Keratinocyte (primary cell): ENCODE measurements at regions not wholly inside any gene's neighbourhood (a gene's known extent, or its start where the extent isn't known, plus 50 kb on each side); places are given as distances from the start of the nearest gene placed in this dataset.

Experiments used
- DNase-seq: peaks from one replicate; pipeline ENCODE4 v3.0.0-alpha.2; 2011; ENCODE audit warnings: low read depth, missing footprints, low spot score
- FAIRE-seq: peaks from 2 replicates; lab custom pipeline; 2011; peaks lifted over from hg19 to GRCh38; lab: Jason Lieb, UNC
- H2AFZ ChIP-seq: 2 replicates; pipeline ENCODE4 v1.6.0; 2012; ENCODE audit warnings: low read length, control low read depth, inconsistent platforms; ENCODE audit not compliant: control insufficient read depth
- H3K27ac ChIP-seq: 2 replicates; pipeline ENCODE4 v1.5.1; 2011; ENCODE audit warnings: low read length; ENCODE audit not compliant: control insufficient read depth, insufficient read depth
- H3K27me3 ChIP-seq: 3 replicates; pipeline ENCODE4 v1.6.0; 2011; ENCODE audit warnings: low read length; ENCODE audit not compliant: control insufficient read depth, insufficient read depth; ENCODE audit errors: extremely low read depth
- H3K36me3 ChIP-seq, 2 experiments: 2 replicates in 1 of 2; 3 replicates in 1 of 2; pipeline ENCODE4 v1.5.1; 2011; ENCODE audit warnings: low read length in 2 of 2, mild to moderate bottlenecking in 1 of 2; ENCODE audit not compliant: control insufficient read depth in 2 of 2, insufficient read depth in 2 of 2; ENCODE audit errors: extremely low read depth in 1 of 2
- H3K4me1 ChIP-seq: 3 replicates; pipeline ENCODE4 v1.5.1; 2011; ENCODE audit warnings: low read length; ENCODE audit not compliant: control insufficient read depth, insufficient read depth; ENCODE audit errors: extremely low read depth
- H3K4me2 ChIP-seq: 3 replicates; pipeline ENCODE4 v1.6.0; 2011; ENCODE audit warnings: low read depth, low read length; ENCODE audit not compliant: control insufficient read depth, insufficient read depth; ENCODE audit errors: extremely low read depth
- H3K4me3 ChIP-seq, 3 experiments: fragments of 200-600 bp in 1 of 3; sonication (generic) in 1 of 3; 2 replicates in 2 of 3; 3 replicates in 1 of 3; pipeline ENCODE4 v1.5.1; 2011 to 2016; ENCODE audit warnings: low read length in 3 of 3, mild to moderate bottlenecking in 3 of 3, control low read depth in 2 of 3, inconsistent platforms in 1 of 3, low read depth in 1 of 3, mixed read lengths in 1 of 3, mixed run types in 1 of 3, moderate library complexity in 1 of 3; ENCODE audit not compliant: control insufficient read depth in 2 of 3, insufficient read depth in 2 of 3; ENCODE audit errors: extremely low read depth in 1 of 3
- H3K79me2 ChIP-seq: 2 replicates; pipeline ENCODE4 v1.6.0; 2012; ENCODE audit warnings: low read length; ENCODE audit not compliant: control insufficient read depth, insufficient read depth
- H3K9ac ChIP-seq: 3 replicates; pipeline ENCODE4 v1.6.0; 2011; ENCODE audit warnings: low read length; ENCODE audit not compliant: control insufficient read depth, insufficient read depth; ENCODE audit errors: extremely low read depth
- H3K9me1 ChIP-seq: 3 replicates; pipeline ENCODE4 v1.6.0; 2011; ENCODE audit warnings: low read length; ENCODE audit not compliant: control insufficient read depth, insufficient read depth; ENCODE audit errors: extremely low read depth
- H3K9me3 ChIP-seq: 2 replicates; pipeline ENCODE4 v1.5.1; 2012; ENCODE audit warnings: low read depth, low read length; ENCODE audit not compliant: control insufficient read depth
- H4K20me1 ChIP-seq: 3 replicates; pipeline ENCODE4 v1.6.0; 2011; ENCODE audit warnings: low read length; ENCODE audit not compliant: control insufficient read depth, insufficient read depth; ENCODE audit errors: extremely low read depth
- EZH2 ChIP-seq: IDR thresholded peaks from one replicate; pipeline ENCODE4 v1.6.1; 2012; ENCODE audit warnings: inconsistent platforms, mild to moderate bottlenecking, low read length, moderate library complexity
- dilution Hi-C: fragments of 300-500 bp; cut with MboI; formaldehyde crosslinking; loops from one replicate; pipeline ENCODE4 v1.7.0; 2020; ENCODE audit warnings: low sequenced_read_pairs; ENCODE audit not compliant: extremely low pct_ligation_motif_present
- TF ChIP-seq, protein P1 (sequence below), 3 experiments: IDR thresholded peaks in 1 of 3; conservative IDR thresholded peaks in 1 of 3; optimal IDR thresholded peaks in 1 of 3; 2 replicates in 2 of 3; 3 replicates in 1 of 3; pipeline versions ENCODE3 to v1.5.1; 2011; ENCODE audit warnings: low read length in 3 of 3, mild to moderate bottlenecking in 3 of 3, moderate library complexity in 2 of 3, control low read depth in 1 of 3, inconsistent platforms in 1 of 3; ENCODE audit not compliant: insufficient read depth in 2 of 3; ENCODE audit errors: extremely low read depth in 1 of 3

DNA sequence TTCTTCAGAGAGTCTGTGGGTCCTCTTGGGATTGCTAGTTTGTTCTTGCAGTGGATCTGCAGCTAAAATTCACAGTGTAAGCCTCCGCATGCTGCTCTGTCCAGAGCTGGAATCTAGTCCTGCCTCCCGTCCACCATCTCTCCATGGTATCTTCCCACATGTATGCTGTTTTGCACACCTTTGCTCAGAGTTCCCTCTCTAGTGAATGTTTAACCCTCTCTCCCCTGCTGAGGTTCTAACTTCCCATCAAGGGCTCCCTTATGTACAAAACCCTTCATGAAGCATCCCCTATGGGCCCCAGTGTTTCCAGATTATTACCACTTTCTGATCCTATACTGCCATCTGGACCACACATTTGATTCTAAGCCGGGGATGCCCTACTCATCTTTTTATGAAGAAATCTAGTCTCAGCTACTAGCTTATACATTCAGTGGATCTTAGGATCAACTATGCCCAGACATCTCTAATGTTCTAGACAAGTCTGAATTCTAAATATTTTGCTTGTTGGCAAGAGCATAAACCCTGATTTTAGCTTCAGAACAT, 157.3 kb downstream of the CPEB2 start:
- no peaks in the 10 kb centered on the region for H3K79me2 ChIP-seq
- H3K9me1 ChIP-seq = no peaks in the 10 kb centered on the region
- no peaks in the 10 kb centered on the region for H3K9me3 ChIP-seq
- H3K36me3 ChIP-seq = no peaks in the 10 kb centered on the region
- dilution Hi-C loops = no loop called here
- no peak overlapping the region for H2AFZ ChIP-seq
- H3K27ac ChIP-seq = no peak overlapping the region
- DNase-seq = no peak
- H3K4me3 ChIP-seq = no peak overlapping the region
- no peak for FAIRE-seq
- H3K4me2 ChIP-seq = no peak overlapping the region
- peaks cover 3% of the 10 kb centered on the region for H3K4me1 ChIP-seq
- no peaks in the 10 kb centered on the region for H4K20me1 ChIP-seq
- no peak overlapping the region for H3K9ac ChIP-seq
- H3K27me3 ChIP-seq = no peaks in the 10 kb centered on the region
- TF ChIP-seq, protein P1, sequence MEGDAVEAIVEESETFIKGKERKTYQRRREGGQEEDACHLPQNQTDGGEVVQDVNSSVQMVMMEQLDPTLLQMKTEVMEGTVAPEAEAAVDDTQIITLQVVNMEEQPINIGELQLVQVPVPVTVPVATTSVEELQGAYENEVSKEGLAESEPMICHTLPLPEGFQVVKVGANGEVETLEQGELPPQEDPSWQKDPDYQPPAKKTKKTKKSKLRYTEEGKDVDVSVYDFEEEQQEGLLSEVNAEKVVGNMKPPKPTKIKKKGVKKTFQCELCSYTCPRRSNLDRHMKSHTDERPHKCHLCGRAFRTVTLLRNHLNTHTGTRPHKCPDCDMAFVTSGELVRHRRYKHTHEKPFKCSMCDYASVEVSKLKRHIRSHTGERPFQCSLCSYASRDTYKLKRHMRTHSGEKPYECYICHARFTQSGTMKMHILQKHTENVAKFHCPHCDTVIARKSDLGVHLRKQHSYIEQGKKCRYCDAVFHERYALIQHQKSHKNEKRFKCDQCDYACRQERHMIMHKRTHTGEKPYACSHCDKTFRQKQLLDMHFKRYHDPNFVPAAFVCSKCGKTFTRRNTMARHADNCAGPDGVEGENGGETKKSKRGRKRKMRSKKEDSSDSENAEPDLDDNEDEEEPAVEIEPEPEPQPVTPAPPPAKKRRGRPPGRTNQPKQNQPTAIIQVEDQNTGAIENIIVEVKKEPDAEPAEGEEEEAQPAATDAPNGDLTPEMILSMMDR (optimal IDR thresholded peaks at IDR 0.05 in 1 of 3, IDR thresholded peaks at IDR 0.05 in 1 of 3, conservative IDR thresholded peaks at IDR 0.05 in 1 of 3; ENCODE audit: extremely low read depth in 1 of 3, insufficient read depth in 2 of 3, low read length in 3 of 3) = no peak
- no peak for TF ChIP-seq EZH2

DNA sequence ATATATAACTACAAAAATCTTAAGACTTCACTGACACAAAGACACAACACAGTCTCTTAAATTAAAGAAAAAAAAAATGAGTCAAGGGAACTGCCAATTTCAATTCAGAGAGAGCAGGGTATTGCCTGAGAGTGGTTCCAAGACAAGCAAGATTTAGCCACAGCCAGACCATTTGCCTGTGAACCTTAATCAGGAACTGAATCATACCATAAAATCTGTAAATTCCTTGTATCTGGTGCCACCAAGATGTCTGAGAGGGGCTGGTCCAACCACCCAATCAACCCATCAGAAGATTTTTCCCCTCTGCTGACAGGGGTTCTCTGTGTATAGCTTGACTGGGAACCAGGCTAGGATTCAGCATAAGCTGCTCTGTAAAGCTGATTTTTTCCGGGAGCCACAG, 159.2 kb downstream of the CPEB2 start:
- dilution Hi-C loops = no loop called here
- Histone ChIP-seq H3K9me1 (no peaks in the 10 kb centered on the region), H3K4me2 (no peak overlapping the region), H2AFZ (no peak overlapping the region), H3K9ac (no peak overlapping the region), H3K4me1 (peaks cover 3% of the 10 kb centered on the region), H4K20me1 (no peaks in the 10 kb centered on the region), H3K27me3 (no peaks in the 10 kb centered on the region), H3K36me3 (no peaks in the 10 kb centered on the region), H3K79me2 (no peaks in the 10 kb centered on the region), H3K27ac (no peak overlapping the region), H3K4me3 (no peak overlapping the region), H3K9me3 (no peaks in the 10 kb centered on the region)
- DNase-seq (no peak), FAIRE-seq (no peak)
- TF ChIP-seq EZH2 = no peak
- TF ChIP-seq, protein P1 (optimal IDR thresholded peaks at IDR 0.05 in 1 of 3, IDR thresholded peaks at IDR 0.05 in 1 of 3, conservative IDR thresholded peaks at IDR 0.05 in 1 of 3; ENCODE audit: extremely low read depth in 1 of 3, insufficient read depth in 2 of 3, low read length in 3 of 3) = no peak
